H1 (cell line): ENCODE measurements at regions not wholly inside any gene's neighbourhood (a gene's known extent, or its start where the extent isn't known, plus 50 kb on each side); places are given as distances from the start of the nearest gene placed in this dataset.

Experiments
- CTCF ChIA-PET: fragments of 300-600 bp; sonication (Branson Sonifier 250); formaldehyde crosslinking; loops from one replicate; lab custom pipeline; 2021; ENCODE audit not compliant: partially characterized antibody; lab: Charles Lee
- POLR2A ChIA-PET: fragments of 300-600 bp; sonication (Branson Sonifier 250); formaldehyde crosslinking; loops from one replicate; lab custom pipeline; 2021; ENCODE audit warnings: inconsistent platforms; ENCODE audit not compliant: partially characterized antibody; lab: Charles Lee
- DNase-seq, 2 experiments: peaks; one replicate each; pipeline versions ENCODE4 v3.0.0 to v3.0.0-alpha.2; 2010 to 2022; ENCODE audit warnings: low spot score in 2 of 2, low read depth in 1 of 2, mixed read lengths in 1 of 2
- FAIRE-seq: peaks from 2 replicates; lab custom pipeline; 2011; peaks lifted over from hg19 to GRCh38; lab: Jason Lieb, UNC
- H2AFZ ChIP-seq: 2 replicates; pipeline ENCODE4 v1.8.1; 2012; ENCODE audit warnings: low read length, inconsistent platforms
- H2AK5ac ChIP-seq: 2 replicates; pipeline ENCODE4 v1.6.1; 2013; ENCODE audit warnings: low read depth, low read length
- H2BK120ac ChIP-seq: replicated peaks from 2 replicates; pipeline ENCODE3; 2013; ENCODE audit warnings: low read depth, low read length, inconsistent platforms
- H2BK12ac ChIP-seq: 2 replicates; pipeline ENCODE4 v1.6.1; 2013; ENCODE audit warnings: low read depth, low read length
- H2BK15ac ChIP-seq: 2 replicates; pipeline ENCODE4 v1.6.1; 2013; ENCODE audit warnings: low read length
- H2BK20ac ChIP-seq: 2 replicates; pipeline ENCODE4 v1.6.1; 2013; ENCODE audit warnings: low read length
- H2BK5ac ChIP-seq: 2 replicates; pipeline ENCODE4 v1.6.1; 2013; ENCODE audit warnings: low read depth, low read length
- H3K14ac ChIP-seq: 2 replicates; pipeline ENCODE4 v1.6.1; 2013; ENCODE audit warnings: inconsistent platforms; ENCODE audit not compliant: insufficient read length
- H3K18ac ChIP-seq: 2 replicates; pipeline ENCODE4 v1.6.1; 2013; ENCODE audit warnings: low read length; ENCODE audit errors: extremely low read depth
- H3K23ac ChIP-seq: 2 replicates; pipeline ENCODE4 v1.6.1; 2013; ENCODE audit warnings: inconsistent platforms; ENCODE audit not compliant: insufficient read length
- H3K23me2 ChIP-seq: 2 replicates; pipeline ENCODE4 v1.6.1; 2013; ENCODE audit warnings: low read depth, low read length
- H3K27ac ChIP-seq: 2 replicates; pipeline ENCODE4 v1.6.1; 2011; ENCODE audit warnings: low read depth, low read length, inconsistent platforms
- H3K27me3 ChIP-seq, 4 experiments: replicated peaks in 1 of 4; 1 replicate in 1 of 4; 2 replicates in 3 of 4; pipeline versions ENCODE4 v1.6.1 to v1.8.1; 2011 to 2013; ENCODE audit warnings: low read length in 3 of 4, mild to moderate bottlenecking in 3 of 4, inconsistent platforms in 2 of 4, mixed read lengths in 2 of 4, moderate library complexity in 1 of 4; ENCODE audit not compliant: control insufficient read depth in 3 of 4, insufficient read depth in 3 of 4; ENCODE audit errors: extremely low read depth in 1 of 4
- H3K36me3 ChIP-seq, 4 experiments: 2 replicates each; pipeline versions ENCODE4 v1.6.1 to v1.8.1; 2011 to 2013; ENCODE audit warnings: mild to moderate bottlenecking in 4 of 4, low read length in 3 of 4, moderate library complexity in 2 of 4, control low read depth in 1 of 4, inconsistent platforms in 1 of 4; ENCODE audit not compliant: insufficient read depth in 4 of 4, control insufficient read depth in 2 of 4
- H3K4ac ChIP-seq: replicated peaks from 2 replicates; pipeline ENCODE3; 2013; ENCODE audit warnings: low read length, low read depth, mixed read lengths, inconsistent platforms; ENCODE audit not compliant: insufficient read length
- H3K4me1 ChIP-seq, 4 experiments: replicated peaks in 1 of 4; 1 replicate in 1 of 4; 2 replicates in 3 of 4; pipeline versions ENCODE4 v1.6.1 to v1.8.1; 2011 to 2013; ENCODE audit warnings: low read length in 3 of 4, inconsistent platforms in 2 of 4, mixed read lengths in 1 of 4; ENCODE audit not compliant: insufficient read depth in 4 of 4, control insufficient read depth in 3 of 4
- H3K4me2 ChIP-seq, 2 experiments: 2 replicates each; pipeline versions ENCODE4 v1.6.1 to v1.8.1; 2011 to 2013; ENCODE audit warnings: low read depth in 2 of 2, low read length in 2 of 2, control low read depth in 1 of 2, inconsistent platforms in 1 of 2, mild to moderate bottlenecking in 1 of 2; ENCODE audit not compliant: insufficient read depth in 1 of 2
- H3K4me3 ChIP-seq, 4 experiments: fragments of 200-600, 300-600 bp in 1 of 4; sonication (generic), shearing (Covaris generic), sonication (Bioruptor Twin) in 1 of 4; 2 replicates each; pipeline versions ENCODE4 v1.5.1 to v1.8.1; 2011 to 2016; ENCODE audit warnings: low read length in 4 of 4, low read depth in 3 of 4, control low read depth in 2 of 4, inconsistent platforms in 2 of 4, mild to moderate bottlenecking in 2 of 4, mixed read lengths in 1 of 4, moderate library complexity in 1 of 4; ENCODE audit not compliant: insufficient read depth in 2 of 4; ENCODE audit errors: extremely low read depth in 1 of 4
- H3K56ac ChIP-seq: replicated peaks from 2 replicates; pipeline ENCODE3; 2013; ENCODE audit warnings: low read depth, mild to moderate bottlenecking, mixed read lengths, low read length, inconsistent platforms; ENCODE audit not compliant: insufficient read length
- H3K79me1 ChIP-seq: 2 replicates; pipeline ENCODE4 v1.6.1; 2013; ENCODE audit warnings: low read depth, low read length, control low read depth
- H3K79me2 ChIP-seq, 2 experiments: 2 replicates each; pipeline versions ENCODE4 v1.6.1 to v1.8.1; 2012 to 2013; ENCODE audit warnings: low read length in 2 of 2, mild to moderate bottlenecking in 2 of 2, inconsistent platforms in 1 of 2; ENCODE audit not compliant: insufficient read depth in 2 of 2, control insufficient read depth in 1 of 2
- H3K9ac ChIP-seq, 4 experiments: replicated peaks in 1 of 4; 1 replicate in 1 of 4; 2 replicates in 3 of 4; pipeline versions ENCODE4 v1.6.1 to v1.8.1; 2011 to 2013; ENCODE audit warnings: low read depth in 3 of 4, low read length in 3 of 4, control low read depth in 2 of 4, mild to moderate bottlenecking in 2 of 4, moderate library complexity in 2 of 4, inconsistent platforms in 1 of 4; ENCODE audit errors: extremely low read depth in 1 of 4
- H3K9me3 ChIP-seq, 2 experiments: 2 replicates each; pipeline versions ENCODE4 v1.6.1 to v1.8.1; 2012 to 2013; ENCODE audit warnings: mild to moderate bottlenecking in 2 of 2, moderate library complexity in 2 of 2, control low read depth in 1 of 2, inconsistent platforms in 1 of 2, low read depth in 1 of 2, low read length in 1 of 2, mixed read lengths in 1 of 2; ENCODE audit not compliant: insufficient read depth in 2 of 2
- H4K20me1 ChIP-seq, 2 experiments: replicated peaks in 1 of 2; 2 replicates each; pipeline versions ENCODE3 to v1.8.1; 2011 to 2013; ENCODE audit warnings: inconsistent platforms in 2 of 2, low read length in 2 of 2, mild to moderate bottlenecking in 1 of 2; ENCODE audit not compliant: insufficient read depth in 2 of 2, control insufficient read depth in 1 of 2
- H4K5ac ChIP-seq: 2 replicates; pipeline ENCODE4 v1.6.1; 2013; ENCODE audit warnings: low read length, low read depth, mixed read lengths, inconsistent platforms; ENCODE audit not compliant: insufficient read length
- H4K8ac ChIP-seq: 2 replicates; pipeline ENCODE4 v1.8.0; 2013; ENCODE audit warnings: mild to moderate bottlenecking, moderate library complexity, low read length, inconsistent platforms; ENCODE audit not compliant: insufficient read depth; ENCODE audit errors: extremely low read depth
- H4K91ac ChIP-seq: replicated peaks from 2 replicates; pipeline ENCODE3; 2013; ENCODE audit warnings: low read length, mixed read lengths, inconsistent platforms; ENCODE audit not compliant: insufficient read length
- BRCA1 ChIP-seq: IDR thresholded peaks from 2 replicates; pipeline ENCODE4 v1.6.1; 2012; ENCODE audit warnings: low read depth, low read length, improper control_type of control experiment
- EGR1 ChIP-seq: IDR thresholded peaks from 2 replicates; pipeline ENCODE4 v1.6.1; 2011; ENCODE audit warnings: low read depth, low read length, borderline replicate concordance
- FOSL1 ChIP-seq: IDR thresholded peaks from 2 replicates; pipeline ENCODE4 v1.6.1; 2011; ENCODE audit warnings: mild to moderate bottlenecking, low read depth, low read length, moderate library complexity; ENCODE audit not compliant: insufficient read depth
- GTF2F1 ChIP-seq: IDR thresholded peaks from 2 replicates; pipeline ENCODE4 v1.6.1; 2012; ENCODE audit warnings: low read depth, low read length, improper control_type of control experiment, borderline replicate concordance
- MAFK ChIP-seq: IDR thresholded peaks from 2 replicates; pipeline ENCODE4 v1.6.1; 2012; ENCODE audit warnings: low read depth, mild to moderate bottlenecking, improper control_type of control experiment, low read length
- RXRA ChIP-seq: IDR thresholded peaks from 2 replicates; pipeline ENCODE4 v1.6.1; 2011; ENCODE audit warnings: low read depth, mild to moderate bottlenecking, low read length, moderate library complexity; ENCODE audit not compliant: insufficient read depth
- SIN3A ChIP-seq, 2 experiments: IDR thresholded peaks in 1 of 2; conservative IDR thresholded peaks in 1 of 2; 2 replicates each; pipeline ENCODE4 v1.6.1; 2011 to 2012; ENCODE audit warnings: low read length in 2 of 2, improper control_type of control experiment in 1 of 2, low read depth in 1 of 2, mild to moderate bottlenecking in 1 of 2
- SUZ12 ChIP-seq: fragments of 200-600 bp; sonication (generic); IDR thresholded peaks from 2 replicates; pipeline ENCODE4 v1.6.1; 2012; ENCODE audit warnings: mild to moderate bottlenecking, inconsistent platforms, low read length, moderate library complexity, mixed read lengths
- TCF12 ChIP-seq: IDR thresholded peaks from 2 replicates; pipeline ENCODE4 v1.6.1; 2011; ENCODE audit warnings: low read depth, mild to moderate bottlenecking, low read length
- USF2 ChIP-seq: IDR thresholded peaks from 2 replicates; pipeline ENCODE4 v1.6.1; 2011; ENCODE audit warnings: low read length, improper control_type of control experiment
- WGBS, 2 experiments: shearing (Covaris generic) in 1 of 2; methylation state at CpG; one replicate each; pipeline versions ENCODE4 v1.1.6 to v1.1.7; 2013 to 2015; ENCODE audit warnings: low lambda C conversion rate in 2 of 2, mixed read lengths in 2 of 2, inconsistent platforms in 1 of 2, low coverage in 1 of 2, missing lambda C conversion rate in 1 of 2; ENCODE audit not compliant: insufficient replicate concordance in 2 of 2, insufficient coverage in 1 of 2, insufficient read length in 1 of 2; ENCODE audit errors: extremely low coverage in 1 of 2, missing lambda C conversion rate in 1 of 2; 5-methylcytosine and 5-hydroxymethylcytosine counted together

DNA sequence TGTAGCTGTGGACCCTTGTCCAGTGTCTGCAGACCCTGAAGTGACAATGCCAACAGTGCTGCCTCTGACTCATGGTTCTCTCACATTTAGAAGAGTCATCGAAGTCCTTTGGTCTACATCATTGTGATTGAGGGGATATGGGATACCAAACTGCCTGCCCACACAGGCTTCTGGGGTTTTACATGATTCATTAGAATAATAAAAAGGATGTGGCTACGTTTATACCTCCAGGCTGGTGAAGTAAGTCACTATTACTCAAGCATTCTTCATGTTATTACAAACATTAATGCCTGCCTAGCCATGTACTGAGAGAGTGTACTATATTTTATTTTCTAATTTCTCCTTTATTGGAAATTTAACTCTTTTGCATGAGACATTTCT lies 365.7 kb downstream of the SPATA31D1 start:
- Histone ChIP-seq H2BK12ac (no peak overlapping the region), H2BK120ac (no peak overlapping the region), H3K79me2 (no peaks in the 10 kb centered on the region), H3K9me3 (no peaks in the 10 kb centered on the region), H3K4me2 (no peak overlapping the region), H3K9ac (no peak overlapping the region), H3K27me3 (no peaks in the 10 kb centered on the region), H3K14ac (no peak overlapping the region), H3K79me1 (no peaks in the 10 kb centered on the region), H3K4ac (no peak overlapping the region), H2AFZ (0 out of 2 replicates have a peak overlapping the region, but pooled peaks have one; percentile 18), H4K91ac (no peak overlapping the region), H4K8ac (no peak overlapping the region), H2BK5ac (no peak overlapping the region), H4K20me1 (no peaks in the 10 kb centered on the region), H2BK15ac (no peak overlapping the region), H2AK5ac (no peak overlapping the region), H3K56ac (no peak overlapping the region), H3K4me1 (no peaks in the 10 kb centered on the region), H4K5ac (no peak overlapping the region), H3K23me2 (no peaks in the 10 kb centered on the region), H3K4me3 (no peak overlapping the region)
- CTCF ChIA-PET: no interaction called here
- no peak for FAIRE-seq
- WGBS, 2 experiments: 91% methylated on average over 2 of the region's 2 CpGs; no CpG with 5 or more reads in 1 of the 2 experiments
- no peak for DNase-seq
- TF ChIP-seq FOSL1 (no peak), BRCA1 (no peak), GTF2F1 (no peak), RXRA (no peak), MAFK (no peak), SIN3A (conservative IDR thresholded peaks at IDR 0.05 in 1 of 2, IDR thresholded peaks at IDR 0.05 in 1 of 2; ENCODE audit: low read depth in 1 of 2, low read length in 2 of 2) (no peak), EGR1 (no peak), SUZ12 (no peak), USF2 (no peak), TCF12 (no peak)
- TF ChIP-seq, all 59 proteins: peak for 0
- Histone ChIP-seq H3K18ac (no peak overlapping the region), H3K23ac (no peak overlapping the region), H3K36me3 (no peaks in the 10 kb centered on the region), H3K27ac (no peak overlapping the region), H2BK20ac (no peak overlapping the region)
- POLR2A ChIA-PET: no interaction called here
